ENCODE measurements at regions not wholly inside any gene's neighbourhood (a gene's known extent, or its start where the extent isn't known, plus 50 kb on each side); places are given as distances from the start of the nearest gene placed in this dataset.

DNA sequence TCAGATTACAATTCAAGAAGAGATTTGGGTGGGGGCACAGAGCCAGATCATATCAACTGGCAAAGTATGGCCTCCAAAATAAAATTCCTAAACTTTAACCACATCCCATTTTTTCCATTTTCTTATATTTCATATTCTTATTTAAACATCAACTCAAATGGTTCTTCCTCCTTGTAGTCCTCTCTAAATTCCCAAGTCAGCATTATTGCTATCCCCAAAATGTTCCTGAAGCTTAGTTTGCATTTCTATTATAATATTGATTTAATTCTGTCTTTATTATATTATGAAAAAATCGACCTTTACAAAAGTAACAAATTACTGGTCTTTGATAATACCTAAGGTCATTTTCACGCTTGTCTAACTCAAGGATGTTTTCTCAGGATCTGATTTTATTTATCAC is 67.5 kb downstream of the NPY1R start:
- in situ Hi-C loops (cut with MboI; ENCODE audit: low pct_ligation_motif_present in 1 of 4, low pct_unique_long_range_greater_than_20kb in 1 of 4, low sequenced_read_pairs in 3 of 4) (no loop called here), intact Hi-C loops (cut with DNase I; ENCODE audit: low total_unique reads) (no loop called here)
- Histone ChIP-seq H3K27me3 (no peaks in the 10 kb centered on the region), H3K4me3 (no peak overlapping the region), H3K9me3 (no peaks in the 10 kb centered on the region), H3K36me3 (no peaks in the 10 kb centered on the region), H3K4me1 (no peaks in the 10 kb centered on the region), H3K27ac (no peak overlapping the region)
- TF ChIP-seq, protein P1, sequence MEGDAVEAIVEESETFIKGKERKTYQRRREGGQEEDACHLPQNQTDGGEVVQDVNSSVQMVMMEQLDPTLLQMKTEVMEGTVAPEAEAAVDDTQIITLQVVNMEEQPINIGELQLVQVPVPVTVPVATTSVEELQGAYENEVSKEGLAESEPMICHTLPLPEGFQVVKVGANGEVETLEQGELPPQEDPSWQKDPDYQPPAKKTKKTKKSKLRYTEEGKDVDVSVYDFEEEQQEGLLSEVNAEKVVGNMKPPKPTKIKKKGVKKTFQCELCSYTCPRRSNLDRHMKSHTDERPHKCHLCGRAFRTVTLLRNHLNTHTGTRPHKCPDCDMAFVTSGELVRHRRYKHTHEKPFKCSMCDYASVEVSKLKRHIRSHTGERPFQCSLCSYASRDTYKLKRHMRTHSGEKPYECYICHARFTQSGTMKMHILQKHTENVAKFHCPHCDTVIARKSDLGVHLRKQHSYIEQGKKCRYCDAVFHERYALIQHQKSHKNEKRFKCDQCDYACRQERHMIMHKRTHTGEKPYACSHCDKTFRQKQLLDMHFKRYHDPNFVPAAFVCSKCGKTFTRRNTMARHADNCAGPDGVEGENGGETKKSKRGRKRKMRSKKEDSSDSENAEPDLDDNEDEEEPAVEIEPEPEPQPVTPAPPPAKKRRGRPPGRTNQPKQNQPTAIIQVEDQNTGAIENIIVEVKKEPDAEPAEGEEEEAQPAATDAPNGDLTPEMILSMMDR (IDR thresholded peaks at IDR 0.05): no peak
- TF ChIP-seq POLR2A (IDR thresholded peaks at IDR 0.05) (no peak), POLR2AphosphoS5 (IDR thresholded peaks at IDR 0.05) (no peak), EP300 (IDR thresholded peaks at IDR 0.05; ENCODE audit: low read depth) (no peak)
- DNase-seq: no peak
- 50 to 61% methylated on average over 2 of the region's 2 CpGs for WGBS, 2 donors (ENCODE audit: low coverage in 1 of 2)

DNA sequence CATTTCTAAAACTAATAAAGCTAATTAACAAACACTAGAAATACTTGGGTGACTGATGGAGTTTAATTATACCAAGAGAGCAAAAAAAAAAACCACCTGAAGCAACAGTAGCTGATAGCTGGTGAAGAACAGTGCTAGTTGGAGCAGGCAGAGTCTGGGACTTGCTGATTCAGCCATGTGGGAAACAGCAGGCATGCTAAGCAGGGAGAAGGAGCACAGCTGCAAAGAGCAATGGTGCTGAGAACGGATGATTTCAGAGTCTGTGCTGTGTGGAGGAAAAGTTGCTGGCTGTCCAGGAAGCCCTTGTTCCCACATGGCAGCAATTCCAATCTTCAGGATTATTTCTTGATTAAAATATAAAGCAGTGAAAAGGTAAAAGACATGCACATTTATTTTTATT is 68.8 kb downstream of the NPY1R start:
- intact Hi-C loops (cut with DNase I; ENCODE audit: low total_unique reads) (no loop called here), in situ Hi-C loops (cut with MboI; ENCODE audit: low pct_ligation_motif_present in 1 of 4, low pct_unique_long_range_greater_than_20kb in 1 of 4, low sequenced_read_pairs in 3 of 4) (no loop called here)
- Histone ChIP-seq H3K4me3 (no peak overlapping the region), H3K4me1 (no peaks in the 10 kb centered on the region), H3K36me3 (no peaks in the 10 kb centered on the region), H3K27me3 (no peaks in the 10 kb centered on the region), H3K9me3 (no peaks in the 10 kb centered on the region), H3K27ac (no peak overlapping the region)
- no peak for TF ChIP-seq POLR2A (IDR thresholded peaks at IDR 0.05)
- TF ChIP-seq, protein P1 (IDR thresholded peaks at IDR 0.05): no peak
- TF ChIP-seq POLR2AphosphoS5 (IDR thresholded peaks at IDR 0.05): no peak
- TF ChIP-seq EP300 (IDR thresholded peaks at IDR 0.05; ENCODE audit: low read depth): no peak
- WGBS, 2 donors (ENCODE audit: low coverage in 1 of 2): 48 to 80% methylated on average over 1 of the region's 1 CpG
- DNase-seq: no peak

DNA sequence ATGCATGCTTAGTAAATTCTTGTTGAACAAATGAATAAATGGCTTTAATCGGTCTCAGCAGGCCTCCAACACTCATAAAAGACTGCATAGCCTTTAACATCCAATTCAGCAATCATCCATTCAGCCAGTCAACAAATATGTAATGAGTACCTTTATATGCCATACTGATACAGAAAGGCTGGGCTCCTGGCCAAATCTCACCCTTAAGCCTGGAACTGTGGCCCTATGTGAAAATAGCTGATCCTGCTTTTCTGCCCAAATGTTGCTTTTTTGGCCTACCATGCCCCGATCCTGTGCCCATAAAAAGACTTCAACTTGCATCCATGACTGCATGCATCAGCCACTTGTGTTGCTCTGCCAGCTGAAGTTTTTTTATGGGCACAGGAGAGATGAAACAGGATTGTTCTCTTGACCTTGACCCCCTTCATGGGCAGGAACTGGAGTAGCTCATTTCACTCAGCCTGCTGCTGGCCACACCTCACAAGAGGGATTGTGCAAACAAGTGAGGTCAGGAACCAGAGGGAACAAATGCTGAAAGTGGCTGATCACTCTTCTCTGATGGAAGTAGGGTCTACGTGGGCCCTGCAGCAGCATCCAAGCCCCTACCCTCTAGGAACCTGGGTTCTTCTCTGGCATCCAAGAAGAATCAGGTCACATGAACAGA is 75.6 kb downstream of the NPY1R start:
- H3K9me3 ChIP-seq: no peaks in the 10 kb centered on the region
- no peak overlapping the region for H3K27ac ChIP-seq
- no peak for DNase-seq
- in situ Hi-C loops (cut with MboI; ENCODE audit: low pct_ligation_motif_present in 1 of 4, low pct_unique_long_range_greater_than_20kb in 1 of 4, low sequenced_read_pairs in 3 of 4) (no loop called here), intact Hi-C loops (cut with DNase I; ENCODE audit: low total_unique reads) (no loop called here)
- H3K4me3 ChIP-seq: no peak overlapping the region
- no peaks in the 10 kb centered on the region for H3K36me3 ChIP-seq
- H3K27me3 ChIP-seq: no peaks in the 10 kb centered on the region
- H3K4me1 ChIP-seq: no peaks in the 10 kb centered on the region
- no peak for TF ChIP-seq EP300 (IDR thresholded peaks at IDR 0.05; ENCODE audit: low read depth)
- TF ChIP-seq, protein P1 (IDR thresholded peaks at IDR 0.05): no peak
- no peak for TF ChIP-seq POLR2AphosphoS5 (IDR thresholded peaks at IDR 0.05)
- TF ChIP-seq POLR2A (IDR thresholded peaks at IDR 0.05): no peak
- WGBS, 2 donors (ENCODE audit: low coverage in 1 of 2): 69 to 80% methylated on average over 1 to 3 of the region's 3 CpGs

DNA sequence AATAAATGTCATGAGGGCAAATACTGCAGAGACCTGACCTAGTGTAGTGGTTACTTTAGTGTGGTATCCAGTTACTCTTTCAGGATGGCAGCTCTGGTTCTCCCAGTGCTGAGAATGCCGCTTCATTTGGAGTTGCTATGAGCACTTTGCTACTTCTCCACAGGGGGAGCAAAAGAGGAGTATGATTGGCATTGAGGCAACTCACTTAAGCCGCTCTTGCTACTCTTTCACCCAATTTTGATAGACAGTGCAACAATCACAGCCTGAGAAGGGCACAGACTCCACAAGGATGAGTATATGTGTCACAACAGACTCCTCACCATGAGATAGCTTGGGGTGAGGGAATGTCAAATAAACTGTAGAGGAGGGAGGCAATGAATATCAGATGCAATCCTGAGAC is 81.2 kb downstream of the NPY1R start:
- in situ Hi-C loops (cut with MboI; ENCODE audit: low pct_ligation_motif_present in 1 of 4, low pct_unique_long_range_greater_than_20kb in 1 of 4, low sequenced_read_pairs in 3 of 4): no loop called here

More for the DNA sequence above, 81.2 kb downstream of the NPY1R start:
- DNase-seq: no peak
- Histone ChIP-seq H3K4me3 (no peak overlapping the region), H3K9me3 (no peaks in the 10 kb centered on the region), H3K36me3 (no peaks in the 10 kb centered on the region), H3K27ac (no peak overlapping the region), H3K27me3 (no peaks in the 10 kb centered on the region), H3K4me1 (no peaks in the 10 kb centered on the region)
- intact Hi-C loops (cut with DNase I; ENCODE audit: low total_unique reads): no loop called here
- 58 to 69% methylated on average over 2 of the region's 2 CpGs for WGBS, 2 donors (ENCODE audit: low coverage in 1 of 2)
- TF ChIP-seq EP300 (IDR thresholded peaks at IDR 0.05; ENCODE audit: low read depth): no peak
- TF ChIP-seq POLR2A (IDR thresholded peaks at IDR 0.05): no peak
- TF ChIP-seq POLR2AphosphoS5 (IDR thresholded peaks at IDR 0.05): no peak
- TF ChIP-seq, protein P1 (IDR thresholded peaks at IDR 0.05): no peak
